Gastroesophageal sphincter (tissue), 4 donors: ENCODE measurements at regions not wholly inside any gene's neighbourhood (a gene's known extent, or its start where the extent isn't known, plus 50 kb on each side); places are given as distances from the start of the nearest gene placed in this dataset.

Source experiments
- ATAC-seq: fragments of 150-250 bp; one replicate; pipeline ENCODE4 v1.9.1; 2016; ENCODE audit warnings: mild to moderate bottlenecking, moderate library complexity
- H3K27ac ChIP-seq, 4 donors: fragments of 200-600 bp; sonication (generic) in 3 of 4; 1 replicate in 3 of 4; 2 replicates in 1 of 4; pipeline ENCODE4 v1.5.1; 2016 to 2019
- H3K27me3 ChIP-seq: fragments of 200-600 bp; sonication (generic); one replicate; pipeline ENCODE4 v1.5.1; 2019
- H3K36me3 ChIP-seq, 2 donors: fragments of 200-600 bp; sonication (generic); one replicate each; pipeline ENCODE4 v1.5.1; 2019; ENCODE audit warnings: control low read depth in 1 of 2
- H3K4me1 ChIP-seq, 3 donors: fragments of 200-600 bp; sonication (generic); 1 replicate in 2 of 3; 2 replicates in 1 of 3; pipeline ENCODE4 v1.5.1; 2016 to 2019; ENCODE audit warnings: control low read depth in 2 of 3
- H3K4me3 ChIP-seq, 2 donors: fragments of 200-600 bp; sonication (generic); one replicate each; pipeline ENCODE4 v1.5.1; 2019; ENCODE audit warnings: mild to moderate bottlenecking in 1 of 2, moderate library complexity in 1 of 2
- H3K9me3 ChIP-seq, 3 donors: fragments of 200-600 bp; sonication (generic); one replicate each; pipeline ENCODE4 v1.5.1; 2017 to 2019; ENCODE audit warnings: control low read depth in 2 of 3
- CTCF ChIP-seq, 4 experiments: fragments of 200-600 bp in 2 of 4; fragments of 450-650 bp in 2 of 4; sonication (generic) in 1 of 4; IDR thresholded peaks; one replicate each; pipeline ENCODE4 v1.5.1; 2017 to 2019; ENCODE audit warnings: antibody characterized with exemption in 4 of 4, mild to moderate bottlenecking in 2 of 4, moderate library complexity in 2 of 4
- EP300 ChIP-seq: sonication (generic); formaldehyde crosslinking; IDR thresholded peaks from one replicate; pipeline ENCODE4 v1.6.1; 2017; ENCODE audit warnings: antibody characterized with exemption, mild to moderate bottlenecking
- POLR2A ChIP-seq, 2 donors: fragments of 450-650 bp; IDR thresholded peaks; one replicate each; pipeline ENCODE4 v1.6.1; 2017; ENCODE audit warnings: antibody characterized with exemption in 2 of 2, mild to moderate bottlenecking in 2 of 2, moderate library complexity in 1 of 2
- POLR2AphosphoS5 ChIP-seq: sonication (generic); formaldehyde crosslinking; IDR thresholded peaks from one replicate; pipeline ENCODE4 v1.6.1; 2017; ENCODE audit warnings: antibody characterized with exemption
- WGBS, 2 donors: methylation state at CpG; one replicate each; pipeline ENCODE4 v1.1.5; 2018; ENCODE audit warnings: low coverage in 1 of 2; 5-methylcytosine and 5-hydroxymethylcytosine counted together

GRCh38 chr7:22624781-22625180 is 102.2 kb upstream of the IL6 start:
- H3K27me3 ChIP-seq: no peaks in the 10 kb centered on the region
- no peak overlapping the region for H3K27ac ChIP-seq
- WGBS, 2 donors: 92 to 100% methylated on average over 3 of the region's 3 CpGs
- peaks cover 0 to 17% (median 0%) of the 10 kb centered on the region in 3 donors for H3K4me1 ChIP-seq
- no peak overlapping the region for H3K4me3 ChIP-seq
- TF ChIP-seq POLR2AphosphoS5 (no peak), CTCF (IDR thresholded peaks at IDR 0.05) (no peak), POLR2A (IDR thresholded peaks at IDR 0.05) (no peak), EP300 (no peak)
- H3K36me3 ChIP-seq: no peaks in the 10 kb centered on the region
- no peak for ATAC-seq
- H3K9me3 ChIP-seq: no peaks in the 10 kb centered on the region

GRCh38 chr7:22622116-22622785 is 104.7 kb upstream of the IL6 start:
- Histone ChIP-seq H3K9me3 (peaks cover 0 to 14% (median 0%) of the 10 kb centered on the region in 3 donors), H3K4me3 (no peak overlapping the region), H3K36me3 (no peaks in the 10 kb centered on the region), H3K27ac (no peak overlapping the region), H3K27me3 (no peaks in the 10 kb centered on the region), H3K4me1 (peaks cover 0 to 2% (median 0%) of the 10 kb centered on the region in 3 donors)
- TF ChIP-seq POLR2AphosphoS5: no peak
- no peak for TF ChIP-seq EP300
- no peak for TF ChIP-seq POLR2A (IDR thresholded peaks at IDR 0.05)
- no peak for TF ChIP-seq CTCF (IDR thresholded peaks at IDR 0.05)
- ATAC-seq: no peak
- WGBS, 2 donors: 94 to 100% methylated on average over 3 to 4 of the region's 4 CpGs

GRCh38 chr7:22618528-22618927 is 108.5 kb upstream of the IL6 start:
- no peak for ATAC-seq

GRCh38 chr7:22617166-22617565 is 109.8 kb upstream of the IL6 start:
- peaks cover 0 to 18% (median 0%) of the 10 kb centered on the region in 3 donors for H3K9me3 ChIP-seq
- no peak overlapping the region for H3K27ac ChIP-seq
- no peak for TF ChIP-seq POLR2A (IDR thresholded peaks at IDR 0.05)
- no peak for TF ChIP-seq CTCF (IDR thresholded peaks at IDR 0.05)
- no peak for TF ChIP-seq POLR2AphosphoS5
- no peak for TF ChIP-seq EP300
- 73 to 87% methylated on average over 4 of the region's 4 CpGs for WGBS, 2 donors
- ATAC-seq: no peak
- no peaks in the 10 kb centered on the region for H3K4me1 ChIP-seq
- H3K27me3 ChIP-seq: no peaks in the 10 kb centered on the region
- H3K4me3 ChIP-seq: no peak overlapping the region
- no peaks in the 10 kb centered on the region for H3K36me3 ChIP-seq

More at GRCh38 chr7:22618528-22618927, 108.5 kb upstream of the IL6 start:
- TF ChIP-seq POLR2AphosphoS5: no peak
- no peak for TF ChIP-seq EP300
- TF ChIP-seq CTCF (IDR thresholded peaks at IDR 0.05): no peak
- no peak for TF ChIP-seq POLR2A (IDR thresholded peaks at IDR 0.05)
- H3K4me3 ChIP-seq: no peak overlapping the region
- no peaks in the 10 kb centered on the region for H3K4me1 ChIP-seq
- H3K36me3 ChIP-seq: no peaks in the 10 kb centered on the region
- H3K9me3 ChIP-seq: peaks cover 0 to 18% (median 0%) of the 10 kb centered on the region in 3 donors
- no peaks in the 10 kb centered on the region for H3K27me3 ChIP-seq
- no peak overlapping the region for H3K27ac ChIP-seq

GRCh38 chr7:22613496-22613895 is 113.5 kb upstream of the IL6 start:
- Histone ChIP-seq H3K36me3 (no peaks in the 10 kb centered on the region), H3K4me1 (no peaks in the 10 kb centered on the region), H3K27me3 (no peaks in the 10 kb centered on the region), H3K9me3 (peaks cover 0 to 17% (median 0%) of the 10 kb centered on the region in 3 donors), H3K27ac (no peak overlapping the region), H3K4me3 (no peak overlapping the region)
- no peak for TF ChIP-seq POLR2A (IDR thresholded peaks at IDR 0.05)
- no peak for TF ChIP-seq POLR2AphosphoS5
- no peak for TF ChIP-seq EP300
- no peak for TF ChIP-seq CTCF (IDR thresholded peaks at IDR 0.05)
- 54 to 63% methylated on average over 2 of the region's 2 CpGs for WGBS, 2 donors
- ATAC-seq: no peak
